ENCODE measurements at regions not wholly inside any gene's neighbourhood (a gene's known extent, or its start where the extent isn't known, plus 50 kb on each side); places are given as distances from the start of the nearest gene placed in this dataset.

DNA sequence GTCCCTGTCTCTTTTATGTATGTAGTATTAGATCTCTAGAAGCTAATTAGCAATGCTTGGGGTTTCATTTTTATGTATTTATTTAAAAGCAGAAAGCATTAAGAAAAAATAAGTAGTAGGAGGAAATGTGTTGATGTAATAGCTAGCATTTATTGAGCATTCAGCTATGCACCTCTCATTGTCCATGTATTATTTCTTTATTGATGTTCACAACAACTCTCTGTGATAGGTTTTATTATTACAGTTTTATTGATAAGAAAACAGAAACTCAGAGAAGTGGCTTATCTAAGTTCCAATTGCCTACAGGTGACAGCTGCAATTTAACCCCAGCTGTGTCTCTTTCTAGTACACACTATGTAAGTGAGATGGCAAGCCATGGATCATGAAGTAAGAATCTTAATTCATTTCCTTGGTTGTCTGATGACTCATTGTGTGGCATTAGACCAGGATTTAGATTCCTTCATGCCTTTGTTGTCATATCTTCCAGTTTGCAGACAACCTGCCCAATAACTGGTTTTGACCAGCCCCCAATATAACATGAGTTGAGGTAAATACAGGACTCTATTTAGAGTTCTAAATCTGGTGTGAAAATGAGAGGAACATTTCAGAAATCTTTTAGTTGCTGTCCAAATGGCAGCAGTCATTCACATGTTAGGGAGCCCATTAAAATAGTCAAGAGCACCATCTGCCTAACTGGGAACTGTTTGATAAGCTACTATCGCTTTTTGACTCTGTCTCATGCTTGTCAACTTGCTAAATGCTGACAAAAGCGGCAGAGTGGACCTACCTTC is 170.8 kb upstream of the PHACTR1 start:
- TF ChIP-seq, protein P1, sequence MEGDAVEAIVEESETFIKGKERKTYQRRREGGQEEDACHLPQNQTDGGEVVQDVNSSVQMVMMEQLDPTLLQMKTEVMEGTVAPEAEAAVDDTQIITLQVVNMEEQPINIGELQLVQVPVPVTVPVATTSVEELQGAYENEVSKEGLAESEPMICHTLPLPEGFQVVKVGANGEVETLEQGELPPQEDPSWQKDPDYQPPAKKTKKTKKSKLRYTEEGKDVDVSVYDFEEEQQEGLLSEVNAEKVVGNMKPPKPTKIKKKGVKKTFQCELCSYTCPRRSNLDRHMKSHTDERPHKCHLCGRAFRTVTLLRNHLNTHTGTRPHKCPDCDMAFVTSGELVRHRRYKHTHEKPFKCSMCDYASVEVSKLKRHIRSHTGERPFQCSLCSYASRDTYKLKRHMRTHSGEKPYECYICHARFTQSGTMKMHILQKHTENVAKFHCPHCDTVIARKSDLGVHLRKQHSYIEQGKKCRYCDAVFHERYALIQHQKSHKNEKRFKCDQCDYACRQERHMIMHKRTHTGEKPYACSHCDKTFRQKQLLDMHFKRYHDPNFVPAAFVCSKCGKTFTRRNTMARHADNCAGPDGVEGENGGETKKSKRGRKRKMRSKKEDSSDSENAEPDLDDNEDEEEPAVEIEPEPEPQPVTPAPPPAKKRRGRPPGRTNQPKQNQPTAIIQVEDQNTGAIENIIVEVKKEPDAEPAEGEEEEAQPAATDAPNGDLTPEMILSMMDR (IDR thresholded peaks at IDR 0.05; ENCODE audit: low read depth, low read length) = no peak
- no peak for TF ChIP-seq EZH2phosphoT487 (IDR thresholded peaks at IDR 0.05; ENCODE audit: low read depth)
